Cardiac fibroblast (primary cell): ENCODE measurements at regions not wholly inside any gene's neighbourhood (a gene's known extent, or its start where the extent isn't known, plus 50 kb on each side); places are given as distances from the start of the nearest gene placed in this dataset.

ENCODE experiments used
- DNase-seq, 2 donors: peaks; one replicate each; pipeline versions ENCODE4 v3.0.0 to v3.0.0-alpha.2; 2010; ENCODE audit warnings: low read depth in 2 of 2
- H3K4me3 ChIP-seq, 2 donors: replicated peaks in 1 of 2; 1 replicate in 1 of 2; 2 replicates in 1 of 2; pipeline ENCODE4 v1.5.1; 2011; ENCODE audit warnings: low read depth in 2 of 2, low read length in 2 of 2, mild to moderate bottlenecking in 2 of 2, moderate library complexity in 1 of 2
- TF ChIP-seq, protein P1 (sequence below): IDR thresholded peaks from one replicate; pipeline ENCODE4 v1.5.1; 2011; ENCODE audit warnings: low read depth, mild to moderate bottlenecking, low read length, inconsistent platforms

DNA sequence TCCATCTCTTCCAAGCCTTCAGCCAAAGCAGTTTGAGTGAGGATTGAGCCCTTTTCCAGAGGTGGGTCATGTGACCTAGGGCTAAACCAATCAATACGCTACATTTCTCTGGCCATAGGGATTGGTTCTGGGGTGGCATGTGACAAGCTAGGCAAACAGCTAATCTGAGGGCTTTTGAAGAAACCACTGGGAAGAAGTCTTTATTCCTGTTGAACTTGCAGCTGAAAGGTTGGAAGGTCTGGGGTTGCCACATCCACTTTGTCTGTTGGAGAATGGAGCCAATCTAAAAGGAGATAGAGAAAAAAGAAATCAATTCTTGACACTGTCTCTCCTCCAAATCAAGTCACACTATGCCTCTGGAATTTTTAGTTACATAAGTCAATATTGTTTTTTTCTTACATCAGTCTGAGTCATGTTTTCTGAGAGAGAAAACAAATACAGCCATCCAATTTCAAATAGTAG is 637.8 kb upstream of the WWC1 start:
- DNase-seq: peak in 1 of 2 donors; percentile 69
- H3K4me3 ChIP-seq: no peak overlapping the region
- TF ChIP-seq, protein P1, sequence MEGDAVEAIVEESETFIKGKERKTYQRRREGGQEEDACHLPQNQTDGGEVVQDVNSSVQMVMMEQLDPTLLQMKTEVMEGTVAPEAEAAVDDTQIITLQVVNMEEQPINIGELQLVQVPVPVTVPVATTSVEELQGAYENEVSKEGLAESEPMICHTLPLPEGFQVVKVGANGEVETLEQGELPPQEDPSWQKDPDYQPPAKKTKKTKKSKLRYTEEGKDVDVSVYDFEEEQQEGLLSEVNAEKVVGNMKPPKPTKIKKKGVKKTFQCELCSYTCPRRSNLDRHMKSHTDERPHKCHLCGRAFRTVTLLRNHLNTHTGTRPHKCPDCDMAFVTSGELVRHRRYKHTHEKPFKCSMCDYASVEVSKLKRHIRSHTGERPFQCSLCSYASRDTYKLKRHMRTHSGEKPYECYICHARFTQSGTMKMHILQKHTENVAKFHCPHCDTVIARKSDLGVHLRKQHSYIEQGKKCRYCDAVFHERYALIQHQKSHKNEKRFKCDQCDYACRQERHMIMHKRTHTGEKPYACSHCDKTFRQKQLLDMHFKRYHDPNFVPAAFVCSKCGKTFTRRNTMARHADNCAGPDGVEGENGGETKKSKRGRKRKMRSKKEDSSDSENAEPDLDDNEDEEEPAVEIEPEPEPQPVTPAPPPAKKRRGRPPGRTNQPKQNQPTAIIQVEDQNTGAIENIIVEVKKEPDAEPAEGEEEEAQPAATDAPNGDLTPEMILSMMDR: no peak

DNA sequence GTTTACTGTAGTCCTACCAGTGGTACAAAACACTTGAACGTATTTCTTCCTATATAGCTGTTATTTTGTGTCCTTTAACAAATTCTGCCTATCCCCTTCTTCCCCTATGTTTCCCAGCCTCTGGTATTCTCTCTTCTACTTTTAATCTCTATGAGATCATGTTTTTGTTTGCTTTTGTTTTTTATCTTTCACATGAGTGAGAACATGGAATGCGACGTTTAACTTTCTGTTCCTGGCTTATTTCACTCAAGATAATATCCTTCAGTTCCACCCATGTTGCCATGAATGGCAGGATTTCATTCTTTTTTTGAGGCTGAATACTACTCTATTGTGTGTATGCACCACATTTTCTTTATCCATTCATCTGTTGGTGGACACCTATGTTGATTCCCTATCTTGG is 634.4 kb upstream of the WWC1 start:
- H3K4me3 ChIP-seq: no peak overlapping the region
- TF ChIP-seq, protein P1: no peak
- DNase-seq: no peak

DNA sequence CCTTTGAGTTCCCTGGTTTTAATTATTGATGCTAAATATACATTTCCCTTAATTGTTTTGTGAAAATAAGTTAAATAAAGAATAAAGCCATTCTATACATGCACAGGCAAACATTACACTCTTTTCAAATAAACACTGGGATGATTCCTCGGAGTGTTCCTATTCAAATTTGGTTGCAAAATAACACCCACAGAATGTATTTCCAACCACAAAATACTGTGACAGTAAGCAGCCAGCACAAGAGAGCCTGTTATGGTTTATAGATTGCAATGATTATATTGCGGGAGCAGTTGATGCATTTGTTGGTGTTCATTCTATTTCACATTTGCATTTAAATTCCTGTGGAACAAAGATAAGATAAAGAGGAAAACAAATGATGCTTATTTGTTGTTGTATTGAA is 632.6 kb upstream of the WWC1 start:
- no peak for DNase-seq
- TF ChIP-seq, protein P1: no peak
- no peak overlapping the region for H3K4me3 ChIP-seq

DNA sequence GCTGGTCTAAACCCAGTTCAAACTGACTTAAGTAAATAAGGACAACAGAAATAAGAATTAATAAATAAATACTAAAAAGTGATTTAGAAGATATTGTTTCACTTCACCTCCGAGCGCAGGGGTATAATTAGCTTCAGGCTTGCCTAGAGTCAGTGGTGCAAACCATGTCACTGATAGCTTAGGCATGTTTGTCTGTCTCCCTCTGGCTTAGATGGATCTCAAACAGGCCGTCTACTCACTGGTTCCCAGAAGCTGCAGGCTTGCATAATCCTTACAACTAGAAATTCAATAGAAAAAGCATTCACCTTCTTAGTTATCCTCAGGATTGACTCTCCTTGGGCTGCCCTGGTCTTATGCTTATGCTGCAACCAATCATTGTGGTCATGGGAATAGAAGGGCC is 629.8 kb upstream of the WWC1 start:
- DNase-seq: no peak
- TF ChIP-seq, protein P1: no peak
- no peak overlapping the region for H3K4me3 ChIP-seq

DNA sequence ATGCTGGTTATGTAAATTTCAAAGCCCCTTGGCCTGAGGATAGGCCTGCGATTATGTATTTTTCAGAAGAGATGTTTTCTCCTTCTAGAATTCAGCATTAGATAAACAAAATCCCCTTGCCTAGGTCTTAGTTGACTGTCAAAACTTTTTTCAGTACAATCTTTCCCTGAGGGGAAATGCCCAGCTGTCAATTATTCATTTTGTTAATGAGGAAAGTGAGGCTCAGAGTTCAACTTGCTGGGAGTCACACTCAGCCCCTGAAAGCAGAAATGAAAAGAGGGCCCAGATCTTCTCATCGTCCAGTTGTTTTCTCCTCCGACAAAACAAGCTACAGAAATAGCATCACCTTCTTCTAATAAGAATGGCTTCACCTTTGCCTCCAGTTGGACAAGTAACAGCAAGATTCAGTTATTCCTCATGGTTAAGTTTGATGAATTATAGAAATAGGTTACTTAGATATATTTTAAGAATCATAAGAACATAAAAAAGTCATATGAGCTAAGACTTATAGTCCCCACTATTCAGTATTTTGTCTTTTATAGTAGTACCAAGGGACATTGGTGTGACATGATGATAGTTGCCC is 627.1 kb upstream of the WWC1 start:
- TF ChIP-seq, protein P1: no peak
- H3K4me3 ChIP-seq: no peak overlapping the region
- no peak for DNase-seq

DNA sequence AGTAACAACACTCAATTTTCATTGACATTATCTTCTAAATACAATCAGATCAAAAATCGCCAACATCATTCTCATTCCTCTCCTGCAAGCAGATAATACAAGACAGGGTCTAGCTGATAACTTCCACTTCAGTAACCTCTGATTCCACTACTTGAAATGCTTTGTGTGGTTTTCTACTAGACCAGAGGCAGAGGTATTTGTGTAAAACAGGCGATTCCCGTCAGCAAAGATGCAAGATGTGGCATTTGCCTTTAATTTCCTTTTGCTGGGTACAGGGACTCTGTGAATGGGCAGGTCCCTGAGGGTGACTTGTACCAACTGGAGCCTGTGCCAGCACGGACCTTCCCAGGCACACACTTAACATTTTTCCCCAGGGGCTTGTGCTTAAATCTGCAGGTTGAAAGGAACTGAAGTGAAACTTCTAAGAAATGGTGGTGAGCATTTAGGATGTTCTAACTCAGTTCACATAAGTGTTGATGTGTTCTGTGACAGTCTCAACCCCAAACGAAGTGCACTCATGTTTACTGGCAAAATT is 625.5 kb upstream of the WWC1 start:
- TF ChIP-seq, protein P1: no peak
- H3K4me3 ChIP-seq: no peak overlapping the region
- no peak for DNase-seq

DNA sequence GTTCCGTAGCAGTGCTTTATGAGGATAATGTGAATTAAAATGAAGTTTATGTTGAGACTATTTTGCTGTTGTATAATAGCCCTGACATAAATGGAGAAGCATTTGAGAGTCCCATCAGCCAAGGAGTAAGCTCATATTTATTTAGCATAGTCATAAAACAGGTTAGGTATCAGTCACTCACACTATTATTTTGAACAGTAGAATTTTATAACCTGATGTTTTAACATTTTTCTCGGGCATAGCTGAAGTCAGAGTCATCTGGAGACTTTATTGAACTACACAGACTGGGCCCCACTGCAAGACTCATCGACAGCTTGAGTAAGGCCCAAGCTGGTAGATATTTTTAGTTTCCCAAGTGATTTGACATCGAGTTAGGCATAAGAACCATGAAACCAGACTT is 620.3 kb upstream of the WWC1 start:
- no peak overlapping the region for H3K4me3 ChIP-seq
- DNase-seq: peak in 1 of 2 donors; percentile 56
- TF ChIP-seq, protein P1: no peak
